Epithelial cell of esophagus (primary cell): ENCODE measurements at regions not wholly inside any gene's neighbourhood (a gene's known extent, or its start where the extent isn't known, plus 50 kb on each side); places are given as distances from the start of the nearest gene placed in this dataset.

Experiments used
- DNase-seq: peaks from one replicate; pipeline ENCODE4 v3.0.0; 2010; ENCODE audit warnings: low read depth
- H3K4me3 ChIP-seq: 2 replicates; pipeline ENCODE4 v1.5.1; 2011; ENCODE audit warnings: mild to moderate bottlenecking, low read length, control low read depth
- CTCF ChIP-seq: IDR thresholded peaks from 2 replicates; pipeline ENCODE4 v1.5.1; 2011; ENCODE audit warnings: low read depth, mild to moderate bottlenecking, low read length, control low read depth, inconsistent platforms; ENCODE audit not compliant: insufficient read depth; ENCODE audit errors: missing control alignments

GRCh38 chr2:109064660-109065390 lies 64.2 kb upstream of the SH3RF3 start:
- DNase-seq, result no peak
- TF ChIP-seq CTCF, result no peak
- no peak overlapping the region for H3K4me3 ChIP-seq

- no peak overlapping the region for H3K4me3 ChIP-seq
- no peak for TF ChIP-seq CTCF
- peak; percentile 14 for DNase-seq
Observed at GRCh38 chr2:109062859-109063700, 65.9 kb upstream of the SH3RF3 start.

- no peak for TF ChIP-seq CTCF
- no peak for DNase-seq
- H3K4me3 ChIP-seq, result no peak overlapping the region
Observed at GRCh38 chr2:109062145-109062858, 66.7 kb upstream of the SH3RF3 start.

- no peak for TF ChIP-seq CTCF
- no peak overlapping the region for H3K4me3 ChIP-seq
- DNase-seq, result no peak
Observed at GRCh38 chr2:109061736-109062135, 67.3 kb upstream of the SH3RF3 start.

- TF ChIP-seq CTCF, result no peak
- H3K4me3 ChIP-seq, result no peak overlapping the region
- no peak for DNase-seq
Observed at GRCh38 chr2:109060496-109060895, 68.5 kb upstream of the SH3RF3 start.

GRCh38 chr2:109059474-109060165 lies 69.4 kb upstream of the SH3RF3 start:
- no peak for TF ChIP-seq CTCF
- no peak overlapping the region for H3K4me3 ChIP-seq
- DNase-seq, result no peak
